ENCODE measurements at regions not wholly inside any gene's neighbourhood (a gene's known extent, or its start where the extent isn't known, plus 50 kb on each side); places are given as distances from the start of the nearest gene placed in this dataset.

DNA sequence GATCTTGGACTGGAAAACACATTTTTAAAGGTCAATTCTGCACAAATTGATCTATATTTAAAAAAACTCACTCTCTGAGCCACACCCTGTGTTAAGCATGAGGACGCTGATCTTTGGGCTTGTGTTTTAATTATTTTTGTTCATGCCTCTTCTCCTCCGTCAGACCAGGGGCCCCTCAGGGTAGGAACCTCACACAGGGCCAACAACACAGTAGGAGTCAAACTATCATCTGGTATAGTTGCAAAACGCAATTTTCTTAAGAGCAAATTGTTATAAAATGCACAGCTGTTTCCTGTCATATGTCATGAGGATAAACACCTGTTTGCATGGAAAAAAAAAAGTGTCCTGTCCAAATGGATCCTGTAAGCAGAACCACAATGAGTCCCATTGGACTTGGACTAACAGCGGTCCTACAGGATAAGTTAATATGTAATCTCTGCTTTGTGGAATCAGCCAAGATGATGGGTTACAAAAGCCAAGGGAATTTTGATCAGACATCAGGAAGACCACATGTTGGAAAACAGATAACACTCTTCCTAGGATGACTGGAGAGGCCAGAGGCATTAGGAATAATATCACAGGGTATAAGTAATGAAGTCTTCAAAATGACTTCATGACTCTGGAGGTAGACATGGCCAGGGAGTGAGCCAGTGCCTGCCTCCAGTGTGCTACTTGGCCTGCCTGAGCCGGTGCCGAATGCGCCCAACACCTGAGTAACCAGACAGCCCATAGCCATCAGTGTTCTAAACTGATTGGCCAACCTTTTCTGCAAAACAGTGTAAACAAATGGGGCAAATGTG is 184.9 kb upstream of the ADCY1 start:
- TF ChIP-seq, protein P1, sequence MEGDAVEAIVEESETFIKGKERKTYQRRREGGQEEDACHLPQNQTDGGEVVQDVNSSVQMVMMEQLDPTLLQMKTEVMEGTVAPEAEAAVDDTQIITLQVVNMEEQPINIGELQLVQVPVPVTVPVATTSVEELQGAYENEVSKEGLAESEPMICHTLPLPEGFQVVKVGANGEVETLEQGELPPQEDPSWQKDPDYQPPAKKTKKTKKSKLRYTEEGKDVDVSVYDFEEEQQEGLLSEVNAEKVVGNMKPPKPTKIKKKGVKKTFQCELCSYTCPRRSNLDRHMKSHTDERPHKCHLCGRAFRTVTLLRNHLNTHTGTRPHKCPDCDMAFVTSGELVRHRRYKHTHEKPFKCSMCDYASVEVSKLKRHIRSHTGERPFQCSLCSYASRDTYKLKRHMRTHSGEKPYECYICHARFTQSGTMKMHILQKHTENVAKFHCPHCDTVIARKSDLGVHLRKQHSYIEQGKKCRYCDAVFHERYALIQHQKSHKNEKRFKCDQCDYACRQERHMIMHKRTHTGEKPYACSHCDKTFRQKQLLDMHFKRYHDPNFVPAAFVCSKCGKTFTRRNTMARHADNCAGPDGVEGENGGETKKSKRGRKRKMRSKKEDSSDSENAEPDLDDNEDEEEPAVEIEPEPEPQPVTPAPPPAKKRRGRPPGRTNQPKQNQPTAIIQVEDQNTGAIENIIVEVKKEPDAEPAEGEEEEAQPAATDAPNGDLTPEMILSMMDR (conservative IDR thresholded peaks at IDR 0.05; ENCODE audit: low read depth, low read length), result no peak
- no peak overlapping the region for H3K4me3 ChIP-seq (ENCODE audit: low read depth, low read length)

DNA sequence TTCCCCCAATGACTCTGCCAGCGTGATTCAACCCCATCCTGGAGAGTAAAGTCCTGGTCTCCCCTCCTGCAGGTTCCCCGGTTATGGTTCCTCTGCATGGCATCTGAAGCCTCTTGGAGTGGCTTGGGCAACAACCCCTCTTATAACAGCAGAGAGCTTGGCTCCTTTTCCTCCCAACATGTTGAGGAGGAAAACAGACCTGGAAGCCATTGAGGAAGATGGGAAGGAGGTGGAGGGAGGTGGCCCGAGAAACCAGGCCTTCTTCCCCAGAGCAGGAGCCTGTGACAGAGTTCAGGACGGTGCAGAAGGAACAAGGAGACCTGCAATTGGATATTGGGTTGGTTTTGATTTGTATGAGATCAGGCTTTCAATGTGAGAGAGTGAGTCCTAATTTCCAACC is 184.0 kb upstream of the ADCY1 start:
- H3K4me3 ChIP-seq (ENCODE audit: low read depth, low read length), result no peak overlapping the region
- no peak for DNase-seq (ENCODE audit: low read depth)
- TF ChIP-seq, protein P1 (conservative IDR thresholded peaks at IDR 0.05; ENCODE audit: low read depth, low read length), result no peak

More for the DNA sequence above, 184.9 kb upstream of the ADCY1 start:
- peak; percentile 5 for DNase-seq (ENCODE audit: low read depth)

DNA sequence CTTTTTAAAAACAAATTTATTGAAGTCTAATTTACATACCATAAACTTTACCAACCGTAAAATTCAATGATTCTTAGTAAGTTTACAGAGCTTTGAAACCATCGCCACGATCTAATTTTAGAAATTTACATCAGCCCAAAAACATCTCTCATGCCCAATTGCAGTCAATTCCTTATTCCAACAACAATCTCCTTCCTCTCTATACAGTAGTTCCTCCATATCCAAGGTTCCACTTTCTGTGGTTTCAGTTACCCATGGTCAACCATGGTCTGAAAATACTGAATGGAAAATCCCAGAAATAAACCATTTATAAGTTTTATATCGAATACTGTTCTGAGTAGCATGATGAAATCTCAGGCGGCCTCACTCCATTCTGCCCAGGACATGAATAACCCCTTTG is 183.4 kb upstream of the ADCY1 start:
- no peak overlapping the region for H3K4me3 ChIP-seq (ENCODE audit: low read depth, low read length)
- TF ChIP-seq, protein P1 (conservative IDR thresholded peaks at IDR 0.05; ENCODE audit: low read depth, low read length), result no peak
- no peak for DNase-seq (ENCODE audit: low read depth)

DNA sequence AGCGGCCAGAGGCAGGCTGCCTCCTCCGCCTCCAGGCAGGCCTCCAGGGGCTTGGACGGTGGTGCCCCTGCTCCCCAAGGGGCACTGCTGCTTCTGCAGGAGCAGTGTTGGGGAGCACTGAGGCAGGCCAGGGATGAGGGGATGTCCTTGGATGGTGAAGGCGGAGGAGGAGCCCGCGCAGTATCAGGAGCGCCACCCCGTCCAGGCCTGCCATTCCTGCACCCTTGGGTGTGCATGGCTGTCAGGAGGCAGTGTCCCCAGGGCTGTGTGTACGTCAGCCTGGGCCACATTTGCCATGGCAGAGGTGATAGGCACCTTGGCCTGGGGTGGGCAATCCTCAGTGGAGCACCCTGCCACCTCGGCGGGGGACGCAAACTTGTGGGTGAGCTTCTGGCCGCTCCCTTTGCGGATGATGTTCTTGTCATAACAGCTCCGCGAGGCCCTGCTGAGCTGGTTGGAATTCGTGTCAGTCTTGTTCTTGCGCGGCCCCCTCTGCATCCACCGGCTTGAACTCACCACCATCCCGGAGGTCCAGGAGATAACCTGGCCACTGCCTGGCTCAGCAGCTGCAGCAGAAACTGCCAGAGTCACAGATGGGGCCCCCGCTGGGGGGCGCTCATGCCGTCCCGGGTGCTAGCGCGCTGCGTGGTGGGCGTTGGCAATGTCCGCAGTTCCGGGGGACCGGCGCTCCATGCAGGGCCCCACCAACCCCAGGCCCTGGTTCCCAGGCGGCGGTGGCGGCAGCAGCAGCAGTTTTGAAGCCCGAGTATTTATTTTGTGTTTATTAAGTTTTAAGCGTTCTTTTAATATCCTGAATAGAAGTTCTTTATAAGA is 182.3 kb upstream of the ADCY1 start:
- H3K4me3 ChIP-seq (ENCODE audit: low read depth, low read length), result no peak overlapping the region
- no peak for DNase-seq (ENCODE audit: low read depth)
- TF ChIP-seq, protein P1 (conservative IDR thresholded peaks at IDR 0.05; ENCODE audit: low read depth, low read length), result no peak

DNA sequence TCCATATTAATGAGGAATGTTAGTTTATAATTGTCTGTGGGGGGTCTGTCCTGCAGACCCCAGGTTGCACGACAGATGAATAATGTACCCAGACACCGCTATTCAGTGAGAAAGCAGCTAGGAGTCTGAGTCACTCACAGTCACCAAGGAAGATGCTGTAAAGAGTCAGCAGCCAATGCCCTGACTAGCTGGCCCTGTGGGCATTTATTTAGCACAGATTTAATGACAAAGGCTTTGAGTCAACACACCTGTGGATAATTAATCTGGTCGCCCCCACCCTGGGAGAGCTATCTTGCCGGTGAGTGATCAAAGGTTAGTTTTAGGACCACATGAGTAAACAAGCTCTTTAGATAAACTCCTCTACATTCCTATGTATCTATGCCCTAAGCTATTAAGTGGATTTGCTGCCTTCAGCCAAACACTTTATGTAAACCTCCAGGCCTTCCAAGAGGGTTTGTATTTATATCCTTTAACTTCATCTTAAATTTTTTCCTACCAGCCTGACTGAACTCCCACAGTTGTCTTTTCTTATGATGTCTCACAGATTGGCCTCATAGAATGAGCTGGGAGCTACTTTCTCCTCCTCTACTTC is 180.0 kb upstream of the ADCY1 start:
- no peak overlapping the region for H3K4me3 ChIP-seq (ENCODE audit: low read depth, low read length)
- DNase-seq (ENCODE audit: low read depth), result no peak
- TF ChIP-seq, protein P1 (conservative IDR thresholded peaks at IDR 0.05; ENCODE audit: low read depth, low read length), result no peak

DNA sequence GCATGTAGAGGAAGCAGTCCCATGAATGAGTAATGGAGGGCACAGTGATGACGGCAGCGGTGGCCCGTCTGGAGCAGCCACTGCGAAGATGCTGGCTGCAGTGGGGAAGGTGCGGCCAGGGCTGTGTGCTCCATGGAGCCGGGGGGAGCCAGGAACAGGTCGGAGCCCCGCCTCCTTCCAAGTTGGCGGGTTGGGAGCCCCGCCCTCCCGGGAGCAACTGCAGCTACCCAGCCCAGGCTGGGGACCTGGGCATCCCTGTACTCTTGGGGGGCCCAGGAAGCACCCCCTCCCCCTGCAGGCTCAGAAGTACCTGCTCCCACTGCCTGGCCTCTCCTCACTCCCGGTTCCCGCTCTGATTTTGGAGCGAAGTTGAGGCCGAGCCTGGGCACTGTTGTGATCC is 175.1 kb upstream of the ADCY1 start:
- no peak for DNase-seq (ENCODE audit: low read depth)
- H3K4me3 ChIP-seq (ENCODE audit: low read depth, low read length), result no peak overlapping the region
- TF ChIP-seq, protein P1 (conservative IDR thresholded peaks at IDR 0.05; ENCODE audit: low read depth, low read length), result no peak
